ENCODE measurements at regions not wholly inside any gene's neighbourhood (a gene's known extent, or its start where the extent isn't known, plus 50 kb on each side); places are given as distances from the start of the nearest gene placed in this dataset.

DNA sequence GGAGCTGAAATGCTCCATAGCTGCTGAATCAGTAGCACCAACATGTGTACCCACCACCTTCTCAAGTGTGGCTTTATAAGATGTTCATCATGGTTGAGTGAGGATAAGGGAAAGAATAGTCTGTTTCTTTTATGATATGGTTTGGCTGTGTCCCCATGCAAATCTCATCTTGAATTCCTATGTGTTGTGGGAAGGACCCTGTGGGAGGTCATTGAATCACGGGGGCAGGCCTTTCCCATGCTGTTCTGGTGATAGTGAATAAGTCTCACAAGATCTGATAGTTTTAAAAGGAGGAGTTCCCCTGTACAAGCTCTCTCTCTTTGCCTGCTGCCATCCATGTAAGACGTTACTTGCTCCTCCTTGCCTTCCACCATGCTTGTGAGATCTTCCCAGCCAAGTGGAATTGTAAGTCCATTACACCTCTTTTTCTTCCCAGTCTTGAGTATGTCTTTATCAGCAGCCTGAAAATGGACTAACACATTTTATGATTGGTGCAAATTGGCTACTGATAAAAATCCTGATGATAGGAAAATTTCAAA lies 799.9 kb downstream of the TNS3 start:
- TF ChIP-seq, protein P1, sequence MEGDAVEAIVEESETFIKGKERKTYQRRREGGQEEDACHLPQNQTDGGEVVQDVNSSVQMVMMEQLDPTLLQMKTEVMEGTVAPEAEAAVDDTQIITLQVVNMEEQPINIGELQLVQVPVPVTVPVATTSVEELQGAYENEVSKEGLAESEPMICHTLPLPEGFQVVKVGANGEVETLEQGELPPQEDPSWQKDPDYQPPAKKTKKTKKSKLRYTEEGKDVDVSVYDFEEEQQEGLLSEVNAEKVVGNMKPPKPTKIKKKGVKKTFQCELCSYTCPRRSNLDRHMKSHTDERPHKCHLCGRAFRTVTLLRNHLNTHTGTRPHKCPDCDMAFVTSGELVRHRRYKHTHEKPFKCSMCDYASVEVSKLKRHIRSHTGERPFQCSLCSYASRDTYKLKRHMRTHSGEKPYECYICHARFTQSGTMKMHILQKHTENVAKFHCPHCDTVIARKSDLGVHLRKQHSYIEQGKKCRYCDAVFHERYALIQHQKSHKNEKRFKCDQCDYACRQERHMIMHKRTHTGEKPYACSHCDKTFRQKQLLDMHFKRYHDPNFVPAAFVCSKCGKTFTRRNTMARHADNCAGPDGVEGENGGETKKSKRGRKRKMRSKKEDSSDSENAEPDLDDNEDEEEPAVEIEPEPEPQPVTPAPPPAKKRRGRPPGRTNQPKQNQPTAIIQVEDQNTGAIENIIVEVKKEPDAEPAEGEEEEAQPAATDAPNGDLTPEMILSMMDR (IDR thresholded peaks at IDR 0.05; ENCODE audit: insufficient read depth, low read depth, low read length), result no peak
- no peak for TF ChIP-seq EZH2 (IDR thresholded peaks at IDR 0.05; ENCODE audit: insufficient read depth, low read length)
